Endothelial cell of umbilical vein (primary cell): ENCODE measurements at regions not wholly inside any gene's neighbourhood (a gene's known extent, or its start where the extent isn't known, plus 50 kb on each side); places are given as distances from the start of the nearest gene placed in this dataset.

ENCODE experiments used
- BruUV-seq: library from RNA; stranded (reverse); fragments of 400-500 nt; replicated peaks from 2 replicates; lab custom pipeline; 2021; lab: Mats Ljungman, UMichigan
- CTCF ChIA-PET: fragments of 300-600, 350-600 bp; sonication (Branson Sonifier 250); formaldehyde crosslinking; loops from one replicate; lab custom pipeline; 2021; ENCODE audit warnings: antibody characterized with exemption, inconsistent platforms; lab: Charles Lee
- POLR2A ChIA-PET: fragments of 300-600, 350-600 bp; sonication (Branson Sonifier 250); formaldehyde crosslinking; loops from one replicate; lab custom pipeline; 2021; ENCODE audit warnings: antibody characterized with exemption, inconsistent platforms; lab: Charles Lee
- DNase-seq: peaks from one replicate; pipeline ENCODE4 v3.0.0-alpha.2; 2011; ENCODE audit warnings: low read depth, low spot score
- FAIRE-seq: peaks from 2 replicates; lab custom pipeline; 2011; peaks lifted over from hg19 to GRCh38; lab: Jason Lieb, UNC
- H2AFZ ChIP-seq: 2 replicates; pipeline ENCODE4 v1.6.0; 2012; ENCODE audit warnings: low read depth, low read length, control low read depth, inconsistent platforms
- H3K27ac ChIP-seq: 2 replicates; pipeline ENCODE4 v1.5.1; 2011; ENCODE audit warnings: low read depth, mild to moderate bottlenecking, control low read depth, low read length, moderate library complexity; ENCODE audit not compliant: insufficient read depth
- H3K27me3 ChIP-seq, 2 experiments: 2 replicates each; pipeline versions ENCODE4 v1.6.0 to v1.6.1; 2011; ENCODE audit warnings: low read length in 2 of 2, mixed read lengths in 1 of 2; ENCODE audit not compliant: control insufficient read depth in 2 of 2, insufficient read depth in 2 of 2
- H3K36me3 ChIP-seq, 2 experiments: 2 replicates in 1 of 2; 3 replicates in 1 of 2; pipeline ENCODE4 v1.5.1; 2011; ENCODE audit warnings: low read length in 2 of 2, mild to moderate bottlenecking in 1 of 2, moderate library complexity in 1 of 2; ENCODE audit not compliant: control insufficient read depth in 2 of 2, insufficient read depth in 2 of 2; ENCODE audit errors: extremely low read depth in 1 of 2
- H3K4me1 ChIP-seq: 3 replicates; pipeline ENCODE4 v1.5.1; 2011; ENCODE audit warnings: mild to moderate bottlenecking, low read length; ENCODE audit not compliant: control insufficient read depth, insufficient read depth; ENCODE audit errors: extremely low read depth
- H3K4me2 ChIP-seq: 2 replicates; pipeline ENCODE4 v1.6.1; 2011; ENCODE audit warnings: low read length, control low read depth, mixed read lengths; ENCODE audit not compliant: insufficient read depth
- H3K4me3 ChIP-seq, 3 experiments: fragments of 200-600 bp in 1 of 3; sonication (generic), shearing (Covaris generic) in 1 of 3; replicated peaks in 1 of 3; 2 replicates each; pipeline ENCODE4 v1.5.1; 2011 to 2016; ENCODE audit warnings: control low read depth in 3 of 3, low read length in 3 of 3, mild to moderate bottlenecking in 2 of 3, inconsistent platforms in 1 of 3, low read depth in 1 of 3, moderate library complexity in 1 of 3; ENCODE audit not compliant: insufficient read depth in 1 of 3
- H3K79me2 ChIP-seq: 2 replicates; pipeline ENCODE4 v1.6.0; 2012; ENCODE audit warnings: low read length, inconsistent platforms; ENCODE audit not compliant: control insufficient read depth, insufficient read depth
- H3K9ac ChIP-seq: replicated peaks from 2 replicates; pipeline ENCODE3; 2011; ENCODE audit warnings: low read length, control low read depth; ENCODE audit not compliant: insufficient read depth; ENCODE audit errors: extremely low read depth
- H3K9me1 ChIP-seq: replicated peaks from 3 replicates; pipeline ENCODE4 v1.6.0; 2011; ENCODE audit warnings: mild to moderate bottlenecking, low read length; ENCODE audit not compliant: control insufficient read depth, insufficient read depth; ENCODE audit errors: extremely low read depth
- H3K9me3 ChIP-seq: replicated peaks from 2 replicates; pipeline ENCODE4 v1.5.1; 2012; ENCODE audit warnings: low read length, inconsistent platforms; ENCODE audit not compliant: control insufficient read depth, insufficient read depth
- H4K20me1 ChIP-seq: replicated peaks from 2 replicates; pipeline ENCODE3; 2011; ENCODE audit warnings: mild to moderate bottlenecking, low read length; ENCODE audit not compliant: control insufficient read depth, insufficient read depth; ENCODE audit errors: extremely low read depth
- CTCF ChIP-seq, 2 donors: IDR thresholded peaks; 1 replicate in 1 of 2; 2 replicates in 1 of 2; pipeline ENCODE4 v1.5.1; 2011; ENCODE audit warnings: low read length in 2 of 2, mild to moderate bottlenecking in 2 of 2, moderate library complexity in 2 of 2, control low read depth in 1 of 2, inconsistent platforms in 1 of 2, low read depth in 1 of 2; ENCODE audit not compliant: insufficient read depth in 1 of 2; ENCODE audit errors: extremely low read depth in 1 of 2
- EZH2 ChIP-seq: IDR thresholded peaks from 2 replicates; pipeline ENCODE4 v1.6.1; 2012; ENCODE audit warnings: borderline replicate concordance, low read depth, mild to moderate bottlenecking, moderate library complexity, low read length, inconsistent platforms; ENCODE audit not compliant: severe bottlenecking
- FOS ChIP-seq: IDR thresholded peaks from 2 replicates; pipeline ENCODE4 v1.6.1; 2011; ENCODE audit warnings: mild to moderate bottlenecking, low read length, moderate library complexity, borderline replicate concordance; ENCODE audit not compliant: insufficient read depth
- GATA2 ChIP-seq: IDR thresholded peaks from 2 replicates; pipeline ENCODE4 v1.7.0; 2011; ENCODE audit warnings: low read depth, mild to moderate bottlenecking, moderate library complexity, mixed read lengths, low read length; ENCODE audit not compliant: insufficient read length, insufficient read depth
- JUN ChIP-seq: IDR thresholded peaks from 2 replicates; pipeline ENCODE4 v1.6.1; 2011; ENCODE audit warnings: borderline replicate concordance, low read depth; ENCODE audit not compliant: insufficient read length, insufficient read depth
- MAX ChIP-seq: IDR thresholded peaks from 2 replicates; pipeline ENCODE4 v1.6.1; 2011; ENCODE audit not compliant: insufficient read depth, insufficient read length
- MYC ChIP-seq: IDR thresholded peaks from one replicate; pipeline ENCODE4 v1.6.1; 2011; ENCODE audit warnings: mild to moderate bottlenecking, low read depth, low read length
- POLR2A ChIP-seq: IDR thresholded peaks from 2 replicates; pipeline ENCODE4 v1.6.1; 2012; ENCODE audit warnings: low read depth, mild to moderate bottlenecking, control low read depth, low read length
- POLR2AphosphoS5 ChIP-seq: IDR thresholded peaks from 2 replicates; pipeline ENCODE4 v1.6.1; 2012; ENCODE audit warnings: low read depth, mild to moderate bottlenecking, control low read depth, low read length, moderate library complexity; ENCODE audit not compliant: insufficient read depth
- dilution Hi-C: fragments of 300-500 bp; cut with MboI; formaldehyde crosslinking; loops from one replicate; pipeline ENCODE4 v1.15.0; 2019; ENCODE audit warnings: low sequenced_read_pairs; ENCODE audit not compliant: extremely low pct_ligation_motif_present
- intact Hi-C: fragments of 100-400 bp; cut with micrococcal nuclease; formaldehyde crosslinking; loops from one replicate; pipeline ENCODE4 v1.10.0; 2022

GRCh38 chr6:132161283-132161682 lies 210.1 kb upstream of the CCN2 start:
- no peak for TF ChIP-seq FOS
- TF ChIP-seq MYC = no peak
- peak; percentile 34 to 41 for TF ChIP-seq CTCF (IDR thresholded peaks at IDR 0.05; ENCODE audit: extremely low read depth in 1 of 2, insufficient read depth in 1 of 2, low read depth in 1 of 2, low read length in 2 of 2)
- no peak for TF ChIP-seq JUN
- TF ChIP-seq GATA2 = peak; percentile 48
- TF ChIP-seq POLR2A = no peak
- no peak for TF ChIP-seq EZH2
- peak; percentile 52 for TF ChIP-seq POLR2AphosphoS5
- no peak for TF ChIP-seq MAX
- DNase-seq (peak; percentile 70), FAIRE-seq (peak; percentile 76)
- intact Hi-C loops = loop anchor here (1.0 kb wide), 7 partner anchors 29 to 236 kb away; partner anchors contain the start of gene CCN2
- no peak overlapping the region for H3K9ac ChIP-seq
- CTCF ChIA-PET = interaction anchor here (0.7 to 2.8 kb wide), 6 partner anchors 100 to 236 kb away, joined by 3 to 16 read pairs (median 4); no protein-coding TSS in a partner anchor
- peaks cover 7% of the 10 kb centered on the region for H3K4me1 ChIP-seq
- H3K79me2 ChIP-seq = no peaks in the 10 kb centered on the region
- POLR2A ChIA-PET = interaction anchor here (0.7 to 1.0 kb wide), 2 partner anchors 210 to 212 kb away, joined by 3 to 8 read pairs; partner anchors contain the start of gene CCN2
- BruUV-seq = no TSS peak
- H3K27ac ChIP-seq = peak overlapping the region; percentile 5
- no peaks in the 10 kb centered on the region for H3K27me3 ChIP-seq
- H3K9me3 ChIP-seq = no peaks in the 10 kb centered on the region
- H3K4me3 ChIP-seq = no peak overlapping the region
- no peak overlapping the region for H3K4me2 ChIP-seq
- H2AFZ ChIP-seq = no peak overlapping the region
- dilution Hi-C loops = no loop called here
- peaks cover 3 to 4% of the 10 kb centered on the region in 2 experiments for H3K36me3 ChIP-seq
- no peaks in the 10 kb centered on the region for H3K9me1 ChIP-seq
- H4K20me1 ChIP-seq = no peaks in the 10 kb centered on the region
